Caco-2 (cell line): ENCODE measurements at regions not wholly inside any gene's neighbourhood (a gene's known extent, or its start where the extent isn't known, plus 50 kb on each side); places are given as distances from the start of the nearest gene placed in this dataset.

ENCODE experiments used
- BruUV-seq: library from RNA; stranded (reverse); fragments of 400-500 nt; replicated peaks from 2 replicates; lab custom pipeline; 2021; lab: Mats Ljungman, UMichigan
- CTCF ChIA-PET: fragments of 300-600 bp; sonication (Branson Sonifier 250); formaldehyde crosslinking; loops from one replicate; lab custom pipeline; 2022; ENCODE audit warnings: antibody characterized with exemption; lab: Charles Lee
- POLR2A ChIA-PET: fragments of 300-600 bp; sonication (Branson Sonifier 250); formaldehyde crosslinking; loops from one replicate; lab custom pipeline; 2022; ENCODE audit warnings: antibody characterized with exemption; lab: Charles Lee
- DNase-seq, 2 experiments: peaks; one replicate each; pipeline versions ENCODE4 v3.0.0 to v3.0.0-alpha.2; 2020 to 2022
- H3K27me3 ChIP-seq: replicated peaks from 2 replicates; pipeline ENCODE4 v1.6.0; 2011; ENCODE audit warnings: low read length; ENCODE audit not compliant: control insufficient read depth, insufficient read depth
- H3K36me3 ChIP-seq: 2 replicates; pipeline ENCODE4 v1.5.1; 2011; ENCODE audit warnings: low read length; ENCODE audit not compliant: control insufficient read depth, insufficient read depth
- H3K4me1 ChIP-seq: fragments of 250-450 bp; sonication (Bioruptor Pico); 2 replicates; pipeline ENCODE4 v1.5.1; 2020; ENCODE audit warnings: mild to moderate bottlenecking
- H3K4me3 ChIP-seq: 2 replicates; pipeline ENCODE4 v1.5.1; 2011; ENCODE audit warnings: low read depth, mild to moderate bottlenecking, control low read depth, low read length
- H3K9me3 ChIP-seq: fragments of 250-450 bp; sonication (Bioruptor Pico); 2 replicates; pipeline ENCODE4 v1.5.1; 2020; ENCODE audit warnings: mild to moderate bottlenecking, moderate library complexity
- H3K27ac Mint-ChIP-seq: one replicate; pipeline ENCODE4 v1.8.0; 2022; ENCODE audit warnings: mixed read lengths; ENCODE audit not compliant: unreplicated experiment
- H3K27me3 Mint-ChIP-seq: one replicate; pipeline ENCODE4 v1.8.0; 2022; ENCODE audit warnings: mixed read lengths; ENCODE audit not compliant: insufficient read depth, unreplicated experiment
- H3K36me3 Mint-ChIP-seq: one replicate; pipeline ENCODE4 v1.8.0; 2022; ENCODE audit warnings: mild to moderate bottlenecking, mixed read lengths; ENCODE audit not compliant: insufficient read depth, unreplicated experiment
- H3K4me1 Mint-ChIP-seq: one replicate; pipeline ENCODE4 v1.8.0; 2022; ENCODE audit warnings: low read depth, mixed read lengths; ENCODE audit not compliant: unreplicated experiment
- H3K4me3 Mint-ChIP-seq: one replicate; pipeline ENCODE4 v1.8.0; 2022; ENCODE audit warnings: mild to moderate bottlenecking, moderate library complexity, mixed read lengths; ENCODE audit not compliant: unreplicated experiment
- H3K9me3 Mint-ChIP-seq: one replicate; pipeline ENCODE4 v1.8.0; 2022; ENCODE audit warnings: mixed read lengths; ENCODE audit not compliant: unreplicated experiment
- CTCF ChIP-seq, 2 experiments: fragments of 200-600 bp in 1 of 2; IDR thresholded peaks; 1 replicate in 1 of 2; 2 replicates in 1 of 2; pipeline versions ENCODE4 v1.5.1 to v1.8.0; 2011 to 2022; ENCODE audit warnings: antibody characterized with exemption in 1 of 2, control low read depth in 1 of 2, inconsistent platforms in 1 of 2, low read depth in 1 of 2, low read length in 1 of 2, mild to moderate bottlenecking in 1 of 2, moderate library complexity in 1 of 2; ENCODE audit not compliant: insufficient read depth in 1 of 2, severe bottlenecking in 1 of 2, unreplicated experiment in 1 of 2
- intact Hi-C: fragments of 100-400 bp; cut with micrococcal nuclease; formaldehyde crosslinking; loops from one replicate; pipeline ENCODE4 v1.10.0; 2022; ENCODE audit not compliant: unreplicated experiment

- ChIA-PET POLR2A (no interaction called here), CTCF (no interaction called here)
- Mint-ChIP-seq H3K27me3 (peaks cover 2% of the 10 kb centered on the region), H3K27ac (no peak overlapping the region), H3K4me3 (no peak overlapping the region), H3K9me3 (no peaks in the 10 kb centered on the region), H3K4me1 (no peaks in the 10 kb centered on the region), H3K36me3 (no peaks in the 10 kb centered on the region)
- no peak for DNase-seq
- no peak overlapping the region for H3K4me3 ChIP-seq
- no peaks in the 10 kb centered on the region for H3K9me3 ChIP-seq
- intact Hi-C loops, result no loop called here
- BruUV-seq, result no TSS peak
- H3K4me1 ChIP-seq, result no peaks in the 10 kb centered on the region
- no peaks in the 10 kb centered on the region for H3K36me3 ChIP-seq
- no peaks in the 10 kb centered on the region for H3K27me3 ChIP-seq
- TF ChIP-seq CTCF (IDR thresholded peaks at IDR 0.05; ENCODE audit: insufficient read depth in 1 of 2, low read depth in 1 of 2, low read length in 1 of 2, severe bottlenecking in 1 of 2, unreplicated experiment in 1 of 2), result no peak
These were observed 1694.8 kb upstream of the PCDH20 start for GRCh38 chr13:63110466-63110865.

- Mint-ChIP-seq H3K9me3 (no peaks in the 10 kb centered on the region), H3K4me1 (no peaks in the 10 kb centered on the region), H3K27ac (no peak overlapping the region), H3K4me3 (no peak overlapping the region), H3K36me3 (no peaks in the 10 kb centered on the region), H3K27me3 (no peaks in the 10 kb centered on the region)
- no peaks in the 10 kb centered on the region for H3K9me3 ChIP-seq
- no peaks in the 10 kb centered on the region for H3K4me1 ChIP-seq
- ChIA-PET POLR2A (no interaction called here), CTCF (no interaction called here)
- H3K27me3 ChIP-seq, result no peaks in the 10 kb centered on the region
- no peak for DNase-seq
- intact Hi-C loops, result no loop called here
- TF ChIP-seq CTCF (IDR thresholded peaks at IDR 0.05; ENCODE audit: insufficient read depth in 1 of 2, low read depth in 1 of 2, low read length in 1 of 2, severe bottlenecking in 1 of 2, unreplicated experiment in 1 of 2), result no peak
- no peaks in the 10 kb centered on the region for H3K36me3 ChIP-seq
- BruUV-seq, result no TSS peak
- no peak overlapping the region for H3K4me3 ChIP-seq
These were observed 1691.7 kb upstream of the PCDH20 start for GRCh38 chr13:63107179-63107943.

GRCh38 chr13:63094717-63095116, 1679.1 kb upstream of the PCDH20 start:
- no peaks in the 10 kb centered on the region for H3K4me1 ChIP-seq
- Mint-ChIP-seq H3K27me3 (no peaks in the 10 kb centered on the region), H3K27ac (no peak overlapping the region), H3K4me3 (no peak overlapping the region), H3K36me3 (no peaks in the 10 kb centered on the region), H3K4me1 (no peaks in the 10 kb centered on the region), H3K9me3 (no peaks in the 10 kb centered on the region)
- BruUV-seq, result no TSS peak
- H3K36me3 ChIP-seq, result no peaks in the 10 kb centered on the region
- H3K4me3 ChIP-seq, result no peak overlapping the region
- intact Hi-C loops, result no loop called here
- CTCF ChIA-PET, result no interaction called here
- H3K9me3 ChIP-seq, result no peaks in the 10 kb centered on the region
- TF ChIP-seq CTCF (IDR thresholded peaks at IDR 0.05; ENCODE audit: insufficient read depth in 1 of 2, low read depth in 1 of 2, low read length in 1 of 2, severe bottlenecking in 1 of 2, unreplicated experiment in 1 of 2), result no peak
- POLR2A ChIA-PET, result no interaction called here
- DNase-seq, result no peak
- no peaks in the 10 kb centered on the region for H3K27me3 ChIP-seq
